H9 (cell line): ENCODE measurements at regions not wholly inside any gene's neighbourhood (a gene's known extent, or its start where the extent isn't known, plus 50 kb on each side); places are given as distances from the start of the nearest gene placed in this dataset.

ENCODE experiments used
- DNase-seq: peaks from one replicate; pipeline ENCODE4 v3.0.0-alpha.2; 2017
- H2AFZ ChIP-seq: one replicate; pipeline ENCODE4 v1.6.1; 2013; ENCODE audit warnings: mild to moderate bottlenecking, low read length, control low read depth, moderate library complexity
- H2AK5ac ChIP-seq: 2 replicates; pipeline ENCODE4 v1.6.1; 2013; ENCODE audit warnings: low read length, control low read depth, mixed read lengths; ENCODE audit not compliant: insufficient read length
- H2BK120ac ChIP-seq: one replicate; pipeline ENCODE4 v1.6.1; 2013; ENCODE audit warnings: low read depth, mild to moderate bottlenecking, low read length, control low read depth, inconsistent platforms; ENCODE audit not compliant: poor library complexity, severe bottlenecking
- H2BK12ac ChIP-seq: 2 replicates; pipeline ENCODE4 v1.6.1; 2013; ENCODE audit warnings: low read length, control low read depth, mixed read lengths, low read depth; ENCODE audit not compliant: insufficient read length
- H2BK15ac ChIP-seq: 2 replicates; pipeline ENCODE4 v1.6.1; 2013; ENCODE audit warnings: low read depth, low read length, control low read depth
- H2BK20ac ChIP-seq: one replicate; pipeline ENCODE4 v1.6.1; 2013; ENCODE audit warnings: low read depth, mild to moderate bottlenecking, low read length, control low read depth, inconsistent platforms; ENCODE audit not compliant: poor library complexity, severe bottlenecking
- H2BK5ac ChIP-seq: 2 replicates; pipeline ENCODE4 v1.6.1; 2013; ENCODE audit warnings: low read length, control low read depth, mixed read lengths; ENCODE audit not compliant: insufficient read length
- H3K14ac ChIP-seq: 2 replicates; pipeline ENCODE4 v1.6.1; 2013; ENCODE audit warnings: low read length, control low read depth; ENCODE audit not compliant: insufficient read depth
- H3K18ac ChIP-seq: 2 replicates; pipeline ENCODE4 v1.6.1; 2013; ENCODE audit warnings: low read depth, mild to moderate bottlenecking, mixed read lengths, low read length, control low read depth; ENCODE audit not compliant: insufficient read length
- H3K23ac ChIP-seq: 2 replicates; pipeline ENCODE4 v1.6.1; 2013; ENCODE audit warnings: low read length, control low read depth, mixed read lengths, low read depth; ENCODE audit not compliant: insufficient read length
- H3K23me2 ChIP-seq: 2 replicates; pipeline ENCODE4 v1.6.1; 2013; ENCODE audit warnings: low read depth, mild to moderate bottlenecking, mixed read lengths, low read length, control low read depth; ENCODE audit not compliant: insufficient read length, poor library complexity, severe bottlenecking
- H3K27ac ChIP-seq: 2 replicates; pipeline ENCODE4 v1.5.1; 2013; ENCODE audit warnings: low read length, control low read depth, mixed read lengths, low read depth; ENCODE audit not compliant: insufficient read length
- H3K27me3 ChIP-seq: 2 replicates; pipeline ENCODE4 v1.6.1; 2013; ENCODE audit warnings: low read length, control low read depth, inconsistent platforms; ENCODE audit not compliant: insufficient read depth
- H3K4ac ChIP-seq: 2 replicates; pipeline ENCODE4 v1.6.1; 2013; ENCODE audit warnings: low read depth, mild to moderate bottlenecking, control low read depth, inconsistent platforms, low read length, moderate library complexity
- H3K4me1 ChIP-seq: 2 replicates; pipeline ENCODE4 v1.6.1; 2013; ENCODE audit warnings: low read length, control low read depth, inconsistent platforms; ENCODE audit not compliant: insufficient read depth
- H3K4me2 ChIP-seq: 2 replicates; pipeline ENCODE4 v1.6.1; 2013; ENCODE audit warnings: low read length, control low read depth, mixed read lengths; ENCODE audit not compliant: insufficient read length, insufficient read depth
- H3K56ac ChIP-seq: 2 replicates; pipeline ENCODE4 v1.6.1; 2013; ENCODE audit warnings: low read depth, mild to moderate bottlenecking, mixed read lengths, low read length, control low read depth; ENCODE audit not compliant: insufficient read length
- H3K79me1 ChIP-seq: 2 replicates; pipeline ENCODE4 v1.6.1; 2013; ENCODE audit warnings: low read depth, mild to moderate bottlenecking, moderate library complexity, low read length, control low read depth, inconsistent platforms; ENCODE audit not compliant: insufficient read depth, poor library complexity, severe bottlenecking
- H3K79me2 ChIP-seq: 2 replicates; pipeline ENCODE4 v1.6.1; 2013; ENCODE audit warnings: low read length, control low read depth, inconsistent platforms; ENCODE audit not compliant: insufficient read depth
- H3K9ac ChIP-seq: 2 replicates; pipeline ENCODE4 v1.6.1; 2013; ENCODE audit warnings: low read length, control low read depth, mixed read lengths; ENCODE audit not compliant: insufficient read length; ENCODE audit errors: extremely low read depth
- H3K9me3 ChIP-seq: one replicate; pipeline ENCODE4 v1.6.1; 2013; ENCODE audit warnings: low read depth, low read length, inconsistent platforms; ENCODE audit not compliant: control insufficient read depth
- H3T11ph ChIP-seq: one replicate; pipeline ENCODE4 v1.6.1; 2013; ENCODE audit warnings: mild to moderate bottlenecking, low read length, control low read depth, inconsistent platforms
- H4K20me1 ChIP-seq: one replicate; pipeline ENCODE4 v1.6.1; 2013; ENCODE audit not compliant: control insufficient read depth, insufficient read length, insufficient read depth
- H4K5ac ChIP-seq: 2 replicates; pipeline ENCODE4 v1.6.1; 2013; ENCODE audit warnings: low read depth, mild to moderate bottlenecking, mixed read lengths, low read length, control low read depth; ENCODE audit not compliant: insufficient read length
- H4K8ac ChIP-seq: replicated peaks from 2 replicates; pipeline ENCODE4 v1.6.1; 2013; ENCODE audit warnings: low read length, control low read depth, mixed read lengths, low read depth; ENCODE audit not compliant: insufficient read length
- H4K91ac ChIP-seq: 2 replicates; pipeline ENCODE4 v1.6.1; 2013; ENCODE audit warnings: low read depth, mild to moderate bottlenecking, moderate library complexity, mixed read lengths, low read length, control low read depth; ENCODE audit not compliant: insufficient read length
- H3K27ac Mint-ChIP-seq, 3 experiments: 2 replicates in 2 of 3; 3 replicates in 1 of 3; pipeline ENCODE4 v1.8.0; 2020 to 2021; ENCODE audit warnings: mixed read lengths in 3 of 3, mild to moderate bottlenecking in 1 of 3, moderate library complexity in 1 of 3
- H3K27me3 Mint-ChIP-seq: 2 replicates; pipeline ENCODE4 v1.8.0; 2021; ENCODE audit warnings: low read depth, mild to moderate bottlenecking, moderate library complexity, mixed read lengths
- H3K36me3 Mint-ChIP-seq, 3 experiments: 2 replicates in 2 of 3; 3 replicates in 1 of 3; pipeline ENCODE4 v1.8.0; 2020 to 2021; ENCODE audit warnings: low read depth in 3 of 3, mixed read lengths in 3 of 3; ENCODE audit not compliant: insufficient read depth in 1 of 3
- H3K4me1 Mint-ChIP-seq, 2 experiments: 2 replicates each; pipeline ENCODE4 v1.8.0; 2020; ENCODE audit warnings: mixed read lengths in 2 of 2
- H3K4me3 Mint-ChIP-seq, 2 experiments: 2 replicates in 1 of 2; 3 replicates in 1 of 2; pipeline ENCODE4 v1.8.0; 2020 to 2021; ENCODE audit warnings: mild to moderate bottlenecking in 2 of 2, mixed read lengths in 2 of 2, moderate library complexity in 1 of 2
- H3K9me3 Mint-ChIP-seq, 2 experiments: 2 replicates in 1 of 2; 3 replicates in 1 of 2; pipeline ENCODE4 v1.8.0; 2020; ENCODE audit warnings: mild to moderate bottlenecking in 2 of 2, mixed read lengths in 2 of 2, moderate library complexity in 1 of 2
- WGBS: extraction: QIAGEN DNeasy Blood & Tissue Kit; methylation state at CpG from one replicate; pipeline ENCODE4 v1.1.7; 2013; ENCODE audit warnings: missing lambda C conversion rate, low lambda C conversion rate, mixed read lengths; ENCODE audit not compliant: insufficient read length; ENCODE audit errors: extremely low coverage; 5-methylcytosine and 5-hydroxymethylcytosine counted together
- TF ChIP-seq, protein P1 (sequence below): fragments of 200-600 bp; sonication (generic); conservative IDR thresholded peaks from 3 replicates; pipeline ENCODE4 v1.8.0; 2021; ENCODE audit warnings: antibody characterized with exemption, mild to moderate bottlenecking

DNA sequence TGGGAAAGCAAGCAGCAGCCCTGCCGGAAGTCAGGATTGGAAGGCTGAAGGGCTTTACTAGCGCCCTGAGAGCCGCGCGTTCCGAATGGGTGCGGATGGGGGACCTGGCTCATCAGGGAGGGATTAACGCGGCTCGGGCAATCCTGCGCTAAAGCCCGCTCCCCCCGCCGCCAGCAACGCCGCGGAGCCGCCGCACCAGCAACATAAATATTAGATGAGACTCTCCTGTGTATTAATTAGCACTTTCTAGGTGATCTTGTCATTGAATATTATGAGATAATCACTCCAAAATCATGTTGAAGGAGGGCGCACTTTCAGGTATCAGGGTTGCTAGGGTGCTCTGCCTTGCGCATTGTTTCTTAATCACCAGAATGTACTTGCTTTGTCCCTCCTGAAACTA lies 357.2 kb upstream of the FAM241A start:
- Histone ChIP-seq H3K23ac (no peak overlapping the region), H3K4me1 (peaks cover 3% of the 10 kb centered on the region; the same call in 1 of the 2 replicates), H4K5ac (no peak overlapping the region), H3K79me1 (no peaks in the 10 kb centered on the region), H3K14ac (no peak overlapping the region; the same call in 1 of the 2 replicates), H2BK5ac (no peak overlapping the region), H2BK120ac (no peak overlapping the region), H3K9ac (no peak overlapping the region), H3K23me2 (no peaks in the 10 kb centered on the region), H3K4ac (no peak overlapping the region), H3K27ac (no peak overlapping the region), H3K4me2 (peak overlapping the region; percentile 33), H3K79me2 (no peaks in the 10 kb centered on the region), H3K9me3 (no peaks in the 10 kb centered on the region), H2BK15ac (no peak overlapping the region), H3K18ac (no peak overlapping the region), H4K8ac (no peak overlapping the region), H3K27me3 (no peaks in the 10 kb centered on the region), H3K56ac (no peak overlapping the region), H4K91ac (no peak overlapping the region), H2AK5ac (no peak overlapping the region), H2AFZ (no peak overlapping the region), H2BK12ac (no peak overlapping the region), H2BK20ac (no peak overlapping the region), H4K20me1 (no peaks in the 10 kb centered on the region), H3T11ph (no peak overlapping the region)
- peak overlapping the region; percentile 62 to 70 for H3K4me3 Mint-ChIP-seq
- peaks cover 15% of the 10 kb centered on the region for H3K27me3 Mint-ChIP-seq
- no peaks in the 10 kb centered on the region for H3K36me3 Mint-ChIP-seq
- peaks cover 16 to 22% of the 10 kb centered on the region in 2 experiments for H3K4me1 Mint-ChIP-seq
- peak; percentile 67 for DNase-seq
- TF ChIP-seq, protein P1, sequence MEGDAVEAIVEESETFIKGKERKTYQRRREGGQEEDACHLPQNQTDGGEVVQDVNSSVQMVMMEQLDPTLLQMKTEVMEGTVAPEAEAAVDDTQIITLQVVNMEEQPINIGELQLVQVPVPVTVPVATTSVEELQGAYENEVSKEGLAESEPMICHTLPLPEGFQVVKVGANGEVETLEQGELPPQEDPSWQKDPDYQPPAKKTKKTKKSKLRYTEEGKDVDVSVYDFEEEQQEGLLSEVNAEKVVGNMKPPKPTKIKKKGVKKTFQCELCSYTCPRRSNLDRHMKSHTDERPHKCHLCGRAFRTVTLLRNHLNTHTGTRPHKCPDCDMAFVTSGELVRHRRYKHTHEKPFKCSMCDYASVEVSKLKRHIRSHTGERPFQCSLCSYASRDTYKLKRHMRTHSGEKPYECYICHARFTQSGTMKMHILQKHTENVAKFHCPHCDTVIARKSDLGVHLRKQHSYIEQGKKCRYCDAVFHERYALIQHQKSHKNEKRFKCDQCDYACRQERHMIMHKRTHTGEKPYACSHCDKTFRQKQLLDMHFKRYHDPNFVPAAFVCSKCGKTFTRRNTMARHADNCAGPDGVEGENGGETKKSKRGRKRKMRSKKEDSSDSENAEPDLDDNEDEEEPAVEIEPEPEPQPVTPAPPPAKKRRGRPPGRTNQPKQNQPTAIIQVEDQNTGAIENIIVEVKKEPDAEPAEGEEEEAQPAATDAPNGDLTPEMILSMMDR: 0 out of 3 replicates have a peak, but pooled peaks have one; percentile 8
- WGBS: no CpG with 5 or more reads among the region's 21 CpGs
- H3K9me3 Mint-ChIP-seq: no peaks in the 10 kb centered on the region
- H3K27ac Mint-ChIP-seq: 0 out of 7 replicates have a peak overlapping the region, but pooled peaks of 1 of the 3 experiments have one; percentile 35
